CD14-positive monocyte (primary cell): ENCODE measurements at regions not wholly inside any gene's neighbourhood (a gene's known extent, or its start where the extent isn't known, plus 50 kb on each side); places are given as distances from the start of the nearest gene placed in this dataset.

Experiments used
- DNase-seq, 3 donors: peaks; one replicate each; pipeline ENCODE4 v3.0.0-alpha.2; 2011 to 2022
- H2AFZ ChIP-seq: 2 replicates; pipeline ENCODE4 v1.6.0; 2012; ENCODE audit warnings: mild to moderate bottlenecking, low read depth, low read length, inconsistent platforms; ENCODE audit not compliant: insufficient read depth, poor library complexity, severe bottlenecking
- H3K27ac ChIP-seq, 2 donors: 1 replicate in 1 of 2; 2 replicates in 1 of 2; pipeline ENCODE4 v1.5.1; 2012 to 2013; ENCODE audit warnings: low read length in 2 of 2, control low read depth in 1 of 2, inconsistent platforms in 1 of 2, low read depth in 1 of 2, mild to moderate bottlenecking in 1 of 2
- H3K27me3 ChIP-seq, 2 donors: one replicate each; pipeline versions ENCODE4 v1.6.0 to v1.6.1; 2011 to 2013; ENCODE audit warnings: low read length in 2 of 2; ENCODE audit not compliant: control insufficient read depth in 2 of 2, insufficient read depth in 2 of 2
- H3K36me3 ChIP-seq, 2 donors: replicated peaks in 1 of 2; 1 replicate in 1 of 2; 2 replicates in 1 of 2; pipeline versions ENCODE4 v1.5.1 to v1.6.1; 2012 to 2013; ENCODE audit warnings: low read length in 2 of 2, control low read depth in 1 of 2, inconsistent platforms in 1 of 2, mild to moderate bottlenecking in 1 of 2; ENCODE audit not compliant: insufficient read depth in 2 of 2, control insufficient read depth in 1 of 2
- H3K4me1 ChIP-seq, 2 donors: 1 replicate in 1 of 2; 2 replicates in 1 of 2; pipeline versions ENCODE4 v1.5.1 to v1.6.1; 2012 to 2013; ENCODE audit warnings: low read length in 2 of 2, control low read depth in 1 of 2, inconsistent platforms in 1 of 2, mild to moderate bottlenecking in 1 of 2, moderate library complexity in 1 of 2; ENCODE audit not compliant: insufficient read depth in 2 of 2, control insufficient read depth in 1 of 2
- H3K4me2 ChIP-seq: replicated peaks from 2 replicates; pipeline ENCODE3; 2012; ENCODE audit warnings: low read length, moderate library complexity, mild to moderate bottlenecking; ENCODE audit not compliant: poor library complexity, severe bottlenecking; ENCODE audit errors: extremely low read depth
- H3K4me3 ChIP-seq, 3 experiments: fragments of 200-600 bp in 1 of 3; sonication (generic) in 1 of 3; replicated peaks in 1 of 3; 1 replicate in 2 of 3; 2 replicates in 1 of 3; pipeline ENCODE4 v1.5.1; 2011 to 2013; ENCODE audit warnings: low read length in 3 of 3, mild to moderate bottlenecking in 3 of 3, control low read depth in 2 of 3, low read depth in 2 of 3, inconsistent platforms in 1 of 3, moderate library complexity in 1 of 3
- H3K79me2 ChIP-seq: 2 replicates; pipeline ENCODE4 v1.6.0; 2012; ENCODE audit warnings: mild to moderate bottlenecking, control low read depth, inconsistent platforms, low read length, moderate library complexity; ENCODE audit not compliant: insufficient read depth
- H3K9ac ChIP-seq: 2 replicates; pipeline ENCODE4 v1.6.0; 2017; ENCODE audit warnings: low read length, mild to moderate bottlenecking; ENCODE audit not compliant: insufficient read depth, poor library complexity, severe bottlenecking
- H3K9me3 ChIP-seq, 2 donors: replicated peaks in 1 of 2; 1 replicate in 1 of 2; 2 replicates in 1 of 2; pipeline versions ENCODE4 v1.5.1 to v1.6.1; 2012 to 2013; ENCODE audit warnings: low read length in 2 of 2, control low read depth in 1 of 2; ENCODE audit not compliant: control insufficient read depth in 1 of 2, insufficient read depth in 1 of 2
- H4K20me1 ChIP-seq: 2 replicates; pipeline ENCODE4 v1.6.0; 2012; ENCODE audit warnings: mild to moderate bottlenecking, low read length, control low read depth, moderate library complexity; ENCODE audit not compliant: insufficient read depth
- H3K27ac Mint-ChIP-seq, 7 donors: one replicate each; pipeline ENCODE4 v1.8.0; 2020; ENCODE audit warnings: mild to moderate bottlenecking in 7 of 7, mixed read lengths in 7 of 7, moderate library complexity in 6 of 7, inconsistent platforms in 2 of 7
- H3K27me3 Mint-ChIP-seq, 3 donors: one replicate each; pipeline ENCODE4 v1.8.0; 2021 to 2022; ENCODE audit warnings: low read depth in 3 of 3, mild to moderate bottlenecking in 3 of 3, mixed read lengths in 3 of 3, moderate library complexity in 3 of 3, inconsistent platforms in 1 of 3
- H3K36me3 Mint-ChIP-seq, 2 donors: one replicate each; pipeline ENCODE4 v1.8.0; 2020; ENCODE audit warnings: mixed read lengths in 2 of 2, inconsistent platforms in 1 of 2, mild to moderate bottlenecking in 1 of 2
- H3K4me1 Mint-ChIP-seq: one replicate; pipeline ENCODE4 v1.8.0; 2020; ENCODE audit warnings: mild to moderate bottlenecking, mixed read lengths
- H3K4me3 Mint-ChIP-seq, 2 donors: one replicate each; pipeline ENCODE4 v1.8.0; 2020; ENCODE audit warnings: mild to moderate bottlenecking in 2 of 2, mixed read lengths in 2 of 2, moderate library complexity in 1 of 2
- H3K9me3 Mint-ChIP-seq, 7 donors: one replicate each; pipeline ENCODE4 v1.8.0; 2020 to 2022; ENCODE audit warnings: mixed read lengths in 7 of 7, mild to moderate bottlenecking in 6 of 7, moderate library complexity in 6 of 7, inconsistent platforms in 2 of 7
- CTCF ChIP-seq: fragments of 200-600 bp; IDR thresholded peaks from one replicate; pipeline ENCODE4 v1.8.0; 2022; ENCODE audit warnings: antibody characterized with exemption, mild to moderate bottlenecking
- WGBS: methylation state at CpG from one replicate; pipeline ENCODE4 v1.1.5; 2013; ENCODE audit warnings: missing lambda C conversion rate; ENCODE audit not compliant: insufficient coverage; 5-methylcytosine and 5-hydroxymethylcytosine counted together
- intact Hi-C, 2 donors: fragments of 100-400 bp; cut with micrococcal nuclease; formaldehyde crosslinking; loops; one replicate each; pipeline versions ENCODE4 v1.15.0 to v1.15.1; 2023

- DNase-seq, result peak; percentile 33 to 80 (median 75)
- Mint-ChIP-seq H3K4me3 (no peak overlapping the region), H3K9me3 (peaks cover 0 to 2% (median 0%) of the 10 kb centered on the region in 7 donors), H3K27me3 (peaks cover 0 to 2% (median 0%) of the 10 kb centered on the region in 3 donors), H3K27ac (peak overlapping the region; percentile 71 to 85 (median 80)), H3K4me1 (peaks cover 44% of the 10 kb centered on the region), H3K36me3 (no peaks in the 10 kb centered on the region)
- H3K27ac ChIP-seq, result peak overlapping the region in 1 of 2 donors; percentile 75
- H3K4me3 ChIP-seq, result peak overlapping the region in 2 of 3 experiments; percentile 4 to 60
- H3K4me1 ChIP-seq, result peaks cover 35 to 48% of the 10 kb centered on the region in 2 donors
- no peaks in the 10 kb centered on the region for H3K36me3 ChIP-seq
- intact Hi-C loops, result no loop called here
- no peaks in the 10 kb centered on the region for H3K27me3 ChIP-seq
- peak overlapping the region; percentile 65 for H2AFZ ChIP-seq
- H4K20me1 ChIP-seq, result no peaks in the 10 kb centered on the region
- no CpG with 5 or more reads among the region's 2 CpGs for WGBS
- no peak overlapping the region for H3K9ac ChIP-seq
- H3K4me2 ChIP-seq, result peak overlapping the region; percentile 64
- no peaks in the 10 kb centered on the region for H3K9me3 ChIP-seq
- no peaks in the 10 kb centered on the region for H3K79me2 ChIP-seq
- TF ChIP-seq CTCF, result no peak
These were observed 148.8 kb upstream of the AGR3 start for GRCh38 chr7:17030559-17030958.

GRCh38 chr7:17031906-17032551, 150.2 kb upstream of the AGR3 start:
- H4K20me1 ChIP-seq, result no peaks in the 10 kb centered on the region
- H3K9ac ChIP-seq, result no peak overlapping the region
- TF ChIP-seq CTCF, result no peak
- no peaks in the 10 kb centered on the region for H3K9me3 ChIP-seq
- H3K79me2 ChIP-seq, result no peaks in the 10 kb centered on the region
- H3K4me2 ChIP-seq, result no peak overlapping the region
- peak overlapping the region in 1 of 7 donors; percentile 34 for H3K27ac Mint-ChIP-seq
- peaks cover 35 to 54% of the 10 kb centered on the region in 2 donors for H3K4me1 ChIP-seq
- peaks cover 0 to 2% (median 0%) of the 10 kb centered on the region in 3 donors for H3K27me3 Mint-ChIP-seq
- peaks cover 0 to 2% (median 0%) of the 10 kb centered on the region in 7 donors for H3K9me3 Mint-ChIP-seq
- H3K36me3 Mint-ChIP-seq, result peaks cover 0 to under 1% of the 10 kb centered on the region in 2 donors
- no peaks in the 10 kb centered on the region for H3K36me3 ChIP-seq
- H3K27ac ChIP-seq, result no peak overlapping the region
- no peak overlapping the region for H2AFZ ChIP-seq
- intact Hi-C loops, result no loop called here
- H3K27me3 ChIP-seq, result no peaks in the 10 kb centered on the region
- H3K4me1 Mint-ChIP-seq, result peaks cover 40% of the 10 kb centered on the region
- WGBS, result no CpG with 5 or more reads among the region's 1 CpG
- H3K4me3 ChIP-seq, result no peak overlapping the region
- DNase-seq, result no peak
- no peak overlapping the region for H3K4me3 Mint-ChIP-seq
